GM23248 (cell line): ENCODE measurements at regions not wholly inside any gene's neighbourhood (a gene's known extent, or its start where the extent isn't known, plus 50 kb on each side); places are given as distances from the start of the nearest gene placed in this dataset.
"Not testable (repeated sequence)": the region's sequence is repeated elsewhere in the genome, so short reads cannot be mapped to it uniquely, and the experiment has no call there.

Source experiments
- EZH2 ChIP-seq: fragments of 200-600 bp; sonication (generic); IDR thresholded peaks from 2 replicates; pipeline ENCODE4 v1.6.1; 2018; ENCODE audit warnings: antibody characterized with exemption, mild to moderate bottlenecking; ENCODE audit not compliant: insufficient read depth, poor library complexity, severe bottlenecking
- EZH2phosphoT487 ChIP-seq: fragments of 200-600 bp; sonication (generic); IDR thresholded peaks from 2 replicates; pipeline ENCODE4 v1.6.1; 2018; ENCODE audit warnings: antibody characterized with exemption, moderate library complexity, mild to moderate bottlenecking, low read depth; ENCODE audit not compliant: insufficient read depth

DNA sequence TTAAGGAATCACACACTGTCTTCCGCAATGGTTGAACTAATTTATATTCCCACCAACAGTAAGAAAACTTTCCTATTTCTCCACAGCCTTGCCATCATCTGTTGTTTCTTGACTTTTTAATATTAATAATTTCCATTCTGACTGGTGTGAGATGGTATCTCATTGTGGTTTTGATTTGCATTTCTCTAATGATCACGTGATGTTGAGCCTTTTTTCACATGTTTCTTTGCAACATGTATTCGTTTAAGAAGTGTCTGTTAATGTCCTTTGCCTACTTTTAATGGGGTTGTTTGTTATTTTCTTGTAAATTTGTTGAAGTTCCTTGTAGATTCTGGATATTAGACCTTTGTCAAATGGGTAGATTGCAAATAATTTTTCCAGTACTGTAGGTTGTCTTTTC is 258.8 kb upstream of the C9orf72 start:
- TF ChIP-seq EZH2, EZH2phosphoT487: not testable (repeated sequence)
